ENCODE measurements at regions not wholly inside any gene's neighbourhood (a gene's known extent, or its start where the extent isn't known, plus 50 kb on each side); places are given as distances from the start of the nearest gene placed in this dataset.
"Not testable (repeated sequence)": the region's sequence is repeated elsewhere in the genome, so short reads cannot be mapped to it uniquely, and the experiment has no call there.

DNA sequence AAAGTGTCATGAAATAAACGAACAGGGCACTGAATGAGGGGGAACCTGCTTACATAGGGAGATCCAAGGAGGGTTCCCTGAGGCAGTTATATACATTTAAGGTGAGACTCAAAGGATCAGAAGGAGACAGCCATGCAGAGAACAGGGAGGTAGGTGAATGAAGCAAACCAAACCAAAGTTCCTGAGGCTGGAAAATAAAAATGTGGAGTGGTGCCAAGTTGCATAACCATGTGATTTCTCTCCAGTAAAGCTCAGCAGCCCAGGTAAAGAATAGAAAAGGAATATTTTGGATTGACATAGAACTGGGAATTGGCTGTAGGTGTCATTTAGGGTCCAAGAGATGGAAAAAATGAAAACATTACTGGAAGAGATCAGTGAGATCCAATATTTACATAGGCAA, 110.7 kb downstream of the CAAP1 start:
- Mint-ChIP-seq H3K27ac (ENCODE audit: unreplicated experiment) (no peak overlapping the region), H3K4me3 (ENCODE audit: unreplicated experiment) (no peak overlapping the region)

DNA sequence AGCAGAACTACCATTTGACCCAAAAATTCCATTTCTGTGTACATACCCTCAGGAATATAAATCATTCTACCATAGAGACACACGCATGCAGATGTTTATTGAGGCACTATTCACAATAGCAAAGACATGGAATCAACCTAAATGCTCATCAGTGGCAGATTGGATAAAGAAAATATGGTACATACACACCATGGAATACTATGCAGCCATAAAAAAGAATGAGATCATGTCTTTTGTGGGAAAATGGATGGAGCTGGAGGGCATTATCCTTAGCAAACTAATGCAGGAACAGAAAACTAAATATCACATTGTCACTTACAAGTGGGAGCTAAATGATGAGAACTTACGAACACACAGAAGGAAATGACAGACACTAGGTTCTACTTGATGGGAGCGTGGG, 112.3 kb downstream of the CAAP1 start:
- not testable (repeated sequence) for H3K27me3 ChIP-seq (ENCODE audit: insufficient read depth, low read length); H3K9ac ChIP-seq (ENCODE audit: low read length); H3K9me3 ChIP-seq (ENCODE audit: insufficient read depth, low read depth, low read length); H3K27me3 Mint-ChIP-seq (ENCODE audit: low read depth, unreplicated experiment); H3K4me1 Mint-ChIP-seq (ENCODE audit: low read depth, unreplicated experiment); H3K36me3 Mint-ChIP-seq (ENCODE audit: low read depth, unreplicated experiment); H3K4me3 Mint-ChIP-seq (ENCODE audit: unreplicated experiment); H3K4me2 ChIP-seq (ENCODE audit: low read length); H3K9me3 Mint-ChIP-seq (ENCODE audit: unreplicated experiment); H3K27ac Mint-ChIP-seq (ENCODE audit: unreplicated experiment); H3K36me3 ChIP-seq (ENCODE audit: insufficient read depth, low read length); H3K4me3 ChIP-seq (ENCODE audit: insufficient read depth, low read depth, low read length); H3K27ac ChIP-seq (ENCODE audit: low read depth, low read length); H2AFZ ChIP-seq (ENCODE audit: low read depth, low read length); H3K4me1 ChIP-seq (ENCODE audit: insufficient read depth, low read length); H3K79me2 ChIP-seq (ENCODE audit: insufficient read depth, low read length); DNase-seq (ENCODE audit: low read depth); H4K20me1 ChIP-seq (ENCODE audit: insufficient read depth, low read length); FAIRE-seq

More for the DNA sequence above, 110.7 kb downstream of the CAAP1 start:
- no peaks in the 10 kb centered on the region for H3K4me1 Mint-ChIP-seq (ENCODE audit: low read depth, unreplicated experiment)
- Histone ChIP-seq H3K27me3 (ENCODE audit: insufficient read depth, low read length) (no peaks in the 10 kb centered on the region), H3K4me3 (ENCODE audit: insufficient read depth, low read depth, low read length) (no peak overlapping the region), H3K79me2 (ENCODE audit: insufficient read depth, low read length) (no peaks in the 10 kb centered on the region), H3K36me3 (ENCODE audit: insufficient read depth, low read length) (no peaks in the 10 kb centered on the region), H3K27ac (ENCODE audit: low read depth, low read length) (no peak overlapping the region), H3K9ac (ENCODE audit: low read length) (no peak overlapping the region), H2AFZ (ENCODE audit: low read depth, low read length) (no peak overlapping the region), H3K4me2 (ENCODE audit: low read length) (no peak overlapping the region), H3K4me1 (ENCODE audit: insufficient read depth, low read length) (no peaks in the 10 kb centered on the region), H3K9me3 (ENCODE audit: insufficient read depth, low read depth, low read length) (no peaks in the 10 kb centered on the region), H4K20me1 (ENCODE audit: insufficient read depth, low read length) (no peaks in the 10 kb centered on the region)
- FAIRE-seq (no peak), DNase-seq (ENCODE audit: low read depth) (no peak)
- H3K36me3 Mint-ChIP-seq (ENCODE audit: low read depth, unreplicated experiment): no peaks in the 10 kb centered on the region
- no peaks in the 10 kb centered on the region for H3K9me3 Mint-ChIP-seq (ENCODE audit: unreplicated experiment)
- TF ChIP-seq EZH2 (IDR thresholded peaks at IDR 0.05; ENCODE audit: insufficient read depth, low read length): no peak
- TF ChIP-seq, protein P1, sequence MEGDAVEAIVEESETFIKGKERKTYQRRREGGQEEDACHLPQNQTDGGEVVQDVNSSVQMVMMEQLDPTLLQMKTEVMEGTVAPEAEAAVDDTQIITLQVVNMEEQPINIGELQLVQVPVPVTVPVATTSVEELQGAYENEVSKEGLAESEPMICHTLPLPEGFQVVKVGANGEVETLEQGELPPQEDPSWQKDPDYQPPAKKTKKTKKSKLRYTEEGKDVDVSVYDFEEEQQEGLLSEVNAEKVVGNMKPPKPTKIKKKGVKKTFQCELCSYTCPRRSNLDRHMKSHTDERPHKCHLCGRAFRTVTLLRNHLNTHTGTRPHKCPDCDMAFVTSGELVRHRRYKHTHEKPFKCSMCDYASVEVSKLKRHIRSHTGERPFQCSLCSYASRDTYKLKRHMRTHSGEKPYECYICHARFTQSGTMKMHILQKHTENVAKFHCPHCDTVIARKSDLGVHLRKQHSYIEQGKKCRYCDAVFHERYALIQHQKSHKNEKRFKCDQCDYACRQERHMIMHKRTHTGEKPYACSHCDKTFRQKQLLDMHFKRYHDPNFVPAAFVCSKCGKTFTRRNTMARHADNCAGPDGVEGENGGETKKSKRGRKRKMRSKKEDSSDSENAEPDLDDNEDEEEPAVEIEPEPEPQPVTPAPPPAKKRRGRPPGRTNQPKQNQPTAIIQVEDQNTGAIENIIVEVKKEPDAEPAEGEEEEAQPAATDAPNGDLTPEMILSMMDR (IDR thresholded peaks at IDR 0.05; ENCODE audit: insufficient read depth, low read depth, low read length): no peak
- H3K27me3 Mint-ChIP-seq (ENCODE audit: low read depth, unreplicated experiment): no peaks in the 10 kb centered on the region

DNA sequence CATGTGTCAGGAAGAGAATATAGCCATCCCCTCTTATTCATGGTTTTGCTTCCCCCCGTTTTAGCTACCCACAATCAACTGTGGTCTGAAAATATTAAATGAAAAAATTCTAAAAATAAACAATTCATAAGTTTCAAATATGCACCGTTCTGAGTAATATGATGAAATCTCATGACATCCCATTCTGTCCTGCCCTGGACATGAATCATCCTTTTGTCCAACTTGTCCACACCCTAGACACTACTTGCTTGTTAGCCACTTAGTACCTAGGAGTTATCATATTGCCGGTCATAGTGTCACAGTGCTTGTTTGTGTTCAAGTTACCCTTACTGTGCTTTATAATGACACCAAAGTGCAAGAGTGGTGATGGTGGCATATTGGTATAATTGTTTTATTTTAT, 113.5 kb downstream of the CAAP1 start:
- H3K4me1 Mint-ChIP-seq (ENCODE audit: low read depth, unreplicated experiment): no peaks in the 10 kb centered on the region
- no peak overlapping the region for H3K4me3 ChIP-seq (ENCODE audit: insufficient read depth, low read depth, low read length)
- no peak overlapping the region for H3K4me3 Mint-ChIP-seq (ENCODE audit: unreplicated experiment)
- no peak overlapping the region for H3K9ac ChIP-seq (ENCODE audit: low read length)
- H3K9me3 Mint-ChIP-seq (ENCODE audit: unreplicated experiment): no peaks in the 10 kb centered on the region
- H3K36me3 Mint-ChIP-seq (ENCODE audit: low read depth, unreplicated experiment): no peaks in the 10 kb centered on the region
- H2AFZ ChIP-seq (ENCODE audit: low read depth, low read length): no peak overlapping the region
- no peak overlapping the region for H3K27ac Mint-ChIP-seq (ENCODE audit: unreplicated experiment)
- no peaks in the 10 kb centered on the region for H3K79me2 ChIP-seq (ENCODE audit: insufficient read depth, low read length)
- no peaks in the 10 kb centered on the region for H4K20me1 ChIP-seq (ENCODE audit: insufficient read depth, low read length)
- no peak overlapping the region for H3K4me2 ChIP-seq (ENCODE audit: low read length)
- H3K4me1 ChIP-seq (ENCODE audit: insufficient read depth, low read length): no peaks in the 10 kb centered on the region
- H3K27me3 ChIP-seq (ENCODE audit: insufficient read depth, low read length): no peaks in the 10 kb centered on the region
- TF ChIP-seq EZH2 (IDR thresholded peaks at IDR 0.05; ENCODE audit: insufficient read depth, low read length): no peak
- TF ChIP-seq, protein P1 (IDR thresholded peaks at IDR 0.05; ENCODE audit: insufficient read depth, low read depth, low read length): no peak
- H3K27ac ChIP-seq (ENCODE audit: low read depth, low read length): no peak overlapping the region
- FAIRE-seq: no peak
- DNase-seq (ENCODE audit: low read depth): no peak
- H3K36me3 ChIP-seq (ENCODE audit: insufficient read depth, low read length): no peaks in the 10 kb centered on the region
- no peaks in the 10 kb centered on the region for H3K27me3 Mint-ChIP-seq (ENCODE audit: low read depth, unreplicated experiment)
- H3K9me3 ChIP-seq (ENCODE audit: insufficient read depth, low read depth, low read length): no peaks in the 10 kb centered on the region
